ENCODE measurements at regions not wholly inside any gene's neighbourhood (a gene's known extent, or its start where the extent isn't known, plus 50 kb on each side); places are given as distances from the start of the nearest gene placed in this dataset.
A peak's percentile ranks its signal among the peaks of the same experiment; 100 is the strongest.

GRCh38 chr22:22112533-22113294 is 130.1 kb upstream of the TOP3B start:
- no peaks in the 10 kb centered on the region for H3K27me3 ChIP-seq
- H3K36me3 ChIP-seq: no peaks in the 10 kb centered on the region
- peaks cover 37 to 47% of the 10 kb centered on the region in 2 experiments for H3K4me1 ChIP-seq (ENCODE audit: control insufficient read depth in 1 of 2, insufficient read depth in 1 of 2, low read depth in 1 of 2, low read length in 1 of 2)
- no peak overlapping the region for H3K4me3 ChIP-seq (ENCODE audit: low read depth in 1 of 2, low read length in 1 of 2)
- peak overlapping the region; percentile 71 for H3K27ac ChIP-seq
- TF ChIP-seq CTCF (IDR thresholded peaks at IDR 0.05): no peak
- no peaks in the 10 kb centered on the region for H3K9me3 ChIP-seq

GRCh38 chr22:22111983-22112382 is 129.4 kb upstream of the TOP3B start:
- H3K27me3 ChIP-seq: no peaks in the 10 kb centered on the region
- H3K4me3 ChIP-seq (ENCODE audit: low read depth in 1 of 2, low read length in 1 of 2): no peak overlapping the region
- no peaks in the 10 kb centered on the region for H3K36me3 ChIP-seq
- no peaks in the 10 kb centered on the region for H3K9me3 ChIP-seq
- peak overlapping the region; percentile 71 for H3K27ac ChIP-seq
- H3K4me1 ChIP-seq (ENCODE audit: control insufficient read depth in 1 of 2, insufficient read depth in 1 of 2, low read depth in 1 of 2, low read length in 1 of 2): peaks cover 44 to 54% of the 10 kb centered on the region in 2 experiments
- TF ChIP-seq CTCF (IDR thresholded peaks at IDR 0.05): no peak

GRCh38 chr22:22111267-22111751 is 128.7 kb upstream of the TOP3B start:
- peaks cover 48 to 57% of the 10 kb centered on the region in 2 experiments for H3K4me1 ChIP-seq (ENCODE audit: control insufficient read depth in 1 of 2, insufficient read depth in 1 of 2, low read depth in 1 of 2, low read length in 1 of 2)
- H3K36me3 ChIP-seq: no peaks in the 10 kb centered on the region
- no peak overlapping the region for H3K4me3 ChIP-seq (ENCODE audit: low read depth in 1 of 2, low read length in 1 of 2)
- H3K27ac ChIP-seq: peak overlapping the region; percentile 31
- H3K27me3 ChIP-seq: no peaks in the 10 kb centered on the region
- no peaks in the 10 kb centered on the region for H3K9me3 ChIP-seq
- no peak for TF ChIP-seq CTCF (IDR thresholded peaks at IDR 0.05)

GRCh38 chr22:22110548-22111266 is 128.1 kb upstream of the TOP3B start:
- Histone ChIP-seq H3K27ac (peak overlapping the region; percentile 31), H3K9me3 (no peaks in the 10 kb centered on the region), H3K4me1 (ENCODE audit: control insufficient read depth in 1 of 2, insufficient read depth in 1 of 2, low read depth in 1 of 2, low read length in 1 of 2) (peaks cover 48 to 54% of the 10 kb centered on the region in 2 experiments), H3K27me3 (no peaks in the 10 kb centered on the region), H3K36me3 (no peaks in the 10 kb centered on the region), H3K4me3 (ENCODE audit: low read depth in 1 of 2, low read length in 1 of 2) (no peak overlapping the region)
- TF ChIP-seq CTCF (IDR thresholded peaks at IDR 0.05): no peak

GRCh38 chr22:22109693-22110466 is 127.3 kb upstream of the TOP3B start:
- H3K36me3 ChIP-seq: no peaks in the 10 kb centered on the region
- H3K27me3 ChIP-seq: no peaks in the 10 kb centered on the region
- TF ChIP-seq CTCF (IDR thresholded peaks at IDR 0.05): no peak
- no peak overlapping the region for H3K27ac ChIP-seq
- H3K4me1 ChIP-seq (ENCODE audit: control insufficient read depth in 1 of 2, insufficient read depth in 1 of 2, low read depth in 1 of 2, low read length in 1 of 2): peaks cover 48 to 54% of the 10 kb centered on the region in 2 experiments
- no peak overlapping the region for H3K4me3 ChIP-seq (ENCODE audit: low read depth in 1 of 2, low read length in 1 of 2)
- H3K9me3 ChIP-seq: no peaks in the 10 kb centered on the region

Data from neutrophil (primary cell).